Endothelial cell of umbilical vein (primary cell): ENCODE measurements at regions not wholly inside any gene's neighbourhood (a gene's known extent, or its start where the extent isn't known, plus 50 kb on each side); places are given as distances from the start of the nearest gene placed in this dataset.
A peak's percentile ranks its signal among the peaks of the same experiment; 100 is the strongest.

Source experiments
- BruUV-seq: library from RNA; stranded (reverse); fragments of 400-500 nt; replicated peaks from 2 replicates; lab custom pipeline; 2021; lab: Mats Ljungman, UMichigan
- CTCF ChIA-PET: fragments of 300-600, 350-600 bp; sonication (Branson Sonifier 250); formaldehyde crosslinking; loops from one replicate; lab custom pipeline; 2021; ENCODE audit warnings: antibody characterized with exemption, inconsistent platforms; lab: Charles Lee
- POLR2A ChIA-PET: fragments of 300-600, 350-600 bp; sonication (Branson Sonifier 250); formaldehyde crosslinking; loops from one replicate; lab custom pipeline; 2021; ENCODE audit warnings: antibody characterized with exemption, inconsistent platforms; lab: Charles Lee
- DNase-seq: peaks from one replicate; pipeline ENCODE4 v3.0.0-alpha.2; 2011; ENCODE audit warnings: low read depth, low spot score
- FAIRE-seq: peaks from 2 replicates; lab custom pipeline; 2011; peaks lifted over from hg19 to GRCh38; lab: Jason Lieb, UNC
- H2AFZ ChIP-seq: 2 replicates; pipeline ENCODE4 v1.6.0; 2012; ENCODE audit warnings: low read depth, low read length, control low read depth, inconsistent platforms
- H3K27ac ChIP-seq: 2 replicates; pipeline ENCODE4 v1.5.1; 2011; ENCODE audit warnings: low read depth, mild to moderate bottlenecking, control low read depth, low read length, moderate library complexity; ENCODE audit not compliant: insufficient read depth
- H3K27me3 ChIP-seq, 2 experiments: 2 replicates each; pipeline versions ENCODE4 v1.6.0 to v1.6.1; 2011; ENCODE audit warnings: low read length in 2 of 2, mixed read lengths in 1 of 2; ENCODE audit not compliant: control insufficient read depth in 2 of 2, insufficient read depth in 2 of 2
- H3K36me3 ChIP-seq, 2 experiments: 2 replicates in 1 of 2; 3 replicates in 1 of 2; pipeline ENCODE4 v1.5.1; 2011; ENCODE audit warnings: low read length in 2 of 2, mild to moderate bottlenecking in 1 of 2, moderate library complexity in 1 of 2; ENCODE audit not compliant: control insufficient read depth in 2 of 2, insufficient read depth in 2 of 2; ENCODE audit errors: extremely low read depth in 1 of 2
- H3K4me1 ChIP-seq: 3 replicates; pipeline ENCODE4 v1.5.1; 2011; ENCODE audit warnings: mild to moderate bottlenecking, low read length; ENCODE audit not compliant: control insufficient read depth, insufficient read depth; ENCODE audit errors: extremely low read depth
- H3K4me2 ChIP-seq: 2 replicates; pipeline ENCODE4 v1.6.1; 2011; ENCODE audit warnings: low read length, control low read depth, mixed read lengths; ENCODE audit not compliant: insufficient read depth
- H3K4me3 ChIP-seq, 3 experiments: fragments of 200-600 bp in 1 of 3; sonication (generic), shearing (Covaris generic) in 1 of 3; replicated peaks in 1 of 3; 2 replicates each; pipeline ENCODE4 v1.5.1; 2011 to 2016; ENCODE audit warnings: control low read depth in 3 of 3, low read length in 3 of 3, mild to moderate bottlenecking in 2 of 3, inconsistent platforms in 1 of 3, low read depth in 1 of 3, moderate library complexity in 1 of 3; ENCODE audit not compliant: insufficient read depth in 1 of 3
- H3K79me2 ChIP-seq: 2 replicates; pipeline ENCODE4 v1.6.0; 2012; ENCODE audit warnings: low read length, inconsistent platforms; ENCODE audit not compliant: control insufficient read depth, insufficient read depth
- H3K9ac ChIP-seq: replicated peaks from 2 replicates; pipeline ENCODE3; 2011; ENCODE audit warnings: low read length, control low read depth; ENCODE audit not compliant: insufficient read depth; ENCODE audit errors: extremely low read depth
- H3K9me1 ChIP-seq: replicated peaks from 3 replicates; pipeline ENCODE4 v1.6.0; 2011; ENCODE audit warnings: mild to moderate bottlenecking, low read length; ENCODE audit not compliant: control insufficient read depth, insufficient read depth; ENCODE audit errors: extremely low read depth
- H3K9me3 ChIP-seq: replicated peaks from 2 replicates; pipeline ENCODE4 v1.5.1; 2012; ENCODE audit warnings: low read length, inconsistent platforms; ENCODE audit not compliant: control insufficient read depth, insufficient read depth
- H4K20me1 ChIP-seq: replicated peaks from 2 replicates; pipeline ENCODE3; 2011; ENCODE audit warnings: mild to moderate bottlenecking, low read length; ENCODE audit not compliant: control insufficient read depth, insufficient read depth; ENCODE audit errors: extremely low read depth
- CTCF ChIP-seq, 2 donors: IDR thresholded peaks; 1 replicate in 1 of 2; 2 replicates in 1 of 2; pipeline ENCODE4 v1.5.1; 2011; ENCODE audit warnings: low read length in 2 of 2, mild to moderate bottlenecking in 2 of 2, moderate library complexity in 2 of 2, control low read depth in 1 of 2, inconsistent platforms in 1 of 2, low read depth in 1 of 2; ENCODE audit not compliant: insufficient read depth in 1 of 2; ENCODE audit errors: extremely low read depth in 1 of 2
- EZH2 ChIP-seq: IDR thresholded peaks from 2 replicates; pipeline ENCODE4 v1.6.1; 2012; ENCODE audit warnings: borderline replicate concordance, low read depth, mild to moderate bottlenecking, moderate library complexity, low read length, inconsistent platforms; ENCODE audit not compliant: severe bottlenecking
- FOS ChIP-seq: IDR thresholded peaks from 2 replicates; pipeline ENCODE4 v1.6.1; 2011; ENCODE audit warnings: mild to moderate bottlenecking, low read length, moderate library complexity, borderline replicate concordance; ENCODE audit not compliant: insufficient read depth
- GATA2 ChIP-seq: IDR thresholded peaks from 2 replicates; pipeline ENCODE4 v1.7.0; 2011; ENCODE audit warnings: low read depth, mild to moderate bottlenecking, moderate library complexity, mixed read lengths, low read length; ENCODE audit not compliant: insufficient read length, insufficient read depth
- JUN ChIP-seq: IDR thresholded peaks from 2 replicates; pipeline ENCODE4 v1.6.1; 2011; ENCODE audit warnings: borderline replicate concordance, low read depth; ENCODE audit not compliant: insufficient read length, insufficient read depth
- MYC ChIP-seq: IDR thresholded peaks from one replicate; pipeline ENCODE4 v1.6.1; 2011; ENCODE audit warnings: mild to moderate bottlenecking, low read depth, low read length
- POLR2A ChIP-seq: IDR thresholded peaks from 2 replicates; pipeline ENCODE4 v1.6.1; 2012; ENCODE audit warnings: low read depth, mild to moderate bottlenecking, control low read depth, low read length
- POLR2AphosphoS5 ChIP-seq: IDR thresholded peaks from 2 replicates; pipeline ENCODE4 v1.6.1; 2012; ENCODE audit warnings: low read depth, mild to moderate bottlenecking, control low read depth, low read length, moderate library complexity; ENCODE audit not compliant: insufficient read depth
- dilution Hi-C: fragments of 300-500 bp; cut with MboI; formaldehyde crosslinking; loops from one replicate; pipeline ENCODE4 v1.15.0; 2019; ENCODE audit warnings: low sequenced_read_pairs; ENCODE audit not compliant: extremely low pct_ligation_motif_present
- intact Hi-C: fragments of 100-400 bp; cut with micrococcal nuclease; formaldehyde crosslinking; loops from one replicate; pipeline ENCODE4 v1.10.0; 2022
- TF ChIP-seq, protein P1 (sequence below): IDR thresholded peaks from 2 replicates; pipeline ENCODE4 v1.6.1; 2011; ENCODE audit not compliant: insufficient read depth, insufficient read length

DNA sequence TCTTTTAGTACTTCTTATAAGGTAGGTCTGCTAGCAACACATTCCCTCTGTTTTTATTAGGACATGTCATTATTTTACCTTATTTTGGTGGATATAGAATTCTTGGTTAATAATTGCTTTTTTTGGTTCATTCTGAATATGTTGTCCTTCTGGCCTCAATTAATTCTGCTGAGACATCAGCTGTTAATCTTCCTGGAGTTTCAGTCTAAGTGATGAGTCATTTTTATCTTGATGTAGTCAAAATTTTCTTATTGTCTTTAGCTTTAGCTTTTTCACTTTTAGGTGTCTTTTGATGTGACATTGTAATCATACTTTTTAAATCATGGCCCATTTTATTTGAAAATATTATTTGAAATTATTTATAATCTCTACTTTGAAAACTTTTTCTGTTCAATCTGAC, 104.9 kb upstream of the PMCH start:
- H2AFZ ChIP-seq = no peak overlapping the region
- intact Hi-C loops (loop anchor here (5.0 kb wide), 1 partner anchor 180 kb away; the partner anchor contains the start of genes NUP37 and PARPBP), dilution Hi-C loops (no loop called here)
- no peaks in the 10 kb centered on the region for H3K9me3 ChIP-seq
- H4K20me1 ChIP-seq = no peaks in the 10 kb centered on the region
- ChIA-PET POLR2A (no interaction called here), CTCF (interaction anchor here (1.2 to 1.3 kb wide), 2 partner anchors 182 to 207 kb away, joined by 4 read pairs; no protein-coding TSS in a partner anchor)
- DNase-seq = no peak
- no peaks in the 10 kb centered on the region for H3K27me3 ChIP-seq
- BruUV-seq = no TSS peak
- no peak overlapping the region for H3K4me2 ChIP-seq
- FAIRE-seq = no peak
- H3K27ac ChIP-seq = no peak overlapping the region
- no peaks in the 10 kb centered on the region for H3K79me2 ChIP-seq
- no peaks in the 10 kb centered on the region for H3K9me1 ChIP-seq
- H3K36me3 ChIP-seq = no peaks in the 10 kb centered on the region
- TF ChIP-seq, protein P1, sequence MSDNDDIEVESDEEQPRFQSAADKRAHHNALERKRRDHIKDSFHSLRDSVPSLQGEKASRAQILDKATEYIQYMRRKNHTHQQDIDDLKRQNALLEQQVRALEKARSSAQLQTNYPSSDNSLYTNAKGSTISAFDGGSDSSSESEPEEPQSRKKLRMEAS = no peak
- no peak for TF ChIP-seq CTCF (IDR thresholded peaks at IDR 0.05; ENCODE audit: extremely low read depth in 1 of 2, insufficient read depth in 1 of 2, low read depth in 1 of 2, low read length in 2 of 2)
- no peak for TF ChIP-seq MYC
- TF ChIP-seq POLR2AphosphoS5 = no peak
- TF ChIP-seq JUN = peak; percentile 10
- TF ChIP-seq EZH2 = no peak
- TF ChIP-seq FOS = peak; percentile 25
- no peak for TF ChIP-seq GATA2
- TF ChIP-seq POLR2A = no peak
- H3K9ac ChIP-seq = no peak overlapping the region
- no peak overlapping the region for H3K4me3 ChIP-seq
- no peaks in the 10 kb centered on the region for H3K4me1 ChIP-seq
